Kidney epithelial cell (primary cell): ENCODE measurements at regions not wholly inside any gene's neighbourhood (a gene's known extent, or its start where the extent isn't known, plus 50 kb on each side); places are given as distances from the start of the nearest gene placed in this dataset.

ENCODE experiments used
- DNase-seq: peaks from one replicate; pipeline ENCODE4 v3.0.0-alpha.2; 2010; ENCODE audit warnings: low read depth
- H3K27me3 ChIP-seq: 2 replicates; pipeline ENCODE4 v1.6.0; 2011; ENCODE audit warnings: low read length; ENCODE audit not compliant: control insufficient read depth, insufficient read depth
- H3K36me3 ChIP-seq: 2 replicates; pipeline ENCODE4 v1.5.1; 2011; ENCODE audit warnings: low read length; ENCODE audit not compliant: control insufficient read depth, insufficient read depth
- H3K4me3 ChIP-seq: 2 replicates; pipeline ENCODE4 v1.5.1; 2011; ENCODE audit warnings: low read depth, mild to moderate bottlenecking, control low read depth, low read length
- CTCF ChIP-seq: IDR thresholded peaks from 2 replicates; pipeline ENCODE4 v1.5.1; 2011; ENCODE audit warnings: mild to moderate bottlenecking, moderate library complexity, low read length, control low read depth, inconsistent platforms; ENCODE audit not compliant: insufficient read depth, poor library complexity, severe bottlenecking

- Histone ChIP-seq H3K27me3 (no peaks in the 10 kb centered on the region), H3K4me3 (no peak overlapping the region), H3K36me3 (no peaks in the 10 kb centered on the region)
- TF ChIP-seq CTCF = no peak
- no peak for DNase-seq
These were observed 1512.5 kb upstream of the B3GALT2 start for GRCh38 chr1:194698908-194699318.

- Histone ChIP-seq H3K4me3 (no peak overlapping the region), H3K36me3 (no peaks in the 10 kb centered on the region), H3K27me3 (no peaks in the 10 kb centered on the region)
- no peak for TF ChIP-seq CTCF
- DNase-seq = no peak
These were observed 1506.8 kb upstream of the B3GALT2 start for GRCh38 chr1:194693244-194693643.

GRCh38 chr1:194684636-194685035 is 1498.2 kb upstream of the B3GALT2 start:
- Histone ChIP-seq H3K36me3 (no peaks in the 10 kb centered on the region), H3K4me3 (no peak overlapping the region), H3K27me3 (no peaks in the 10 kb centered on the region)
- DNase-seq = no peak
- no peak for TF ChIP-seq CTCF

GRCh38 chr1:194658090-194658439 is 1471.7 kb upstream of the B3GALT2 start:
- Histone ChIP-seq H3K36me3 (no peaks in the 10 kb centered on the region), H3K27me3 (no peaks in the 10 kb centered on the region), H3K4me3 (no peak overlapping the region)
- DNase-seq = peak; percentile 83
- no peak for TF ChIP-seq CTCF

- H3K4me3 ChIP-seq = no peak overlapping the region
- no peak for TF ChIP-seq CTCF
- DNase-seq = no peak
- no peaks in the 10 kb centered on the region for H3K36me3 ChIP-seq
- H3K27me3 ChIP-seq = no peaks in the 10 kb centered on the region
These were observed 1468.5 kb upstream of the B3GALT2 start for GRCh38 chr1:194654956-194655355.

GRCh38 chr1:194653385-194653784 is 1467.0 kb upstream of the B3GALT2 start:
- TF ChIP-seq CTCF = no peak
- Histone ChIP-seq H3K4me3 (no peak overlapping the region), H3K27me3 (no peaks in the 10 kb centered on the region), H3K36me3 (no peaks in the 10 kb centered on the region)
- no peak for DNase-seq
